Fibroblast of gingiva (primary cell): ENCODE measurements at regions not wholly inside any gene's neighbourhood (a gene's known extent, or its start where the extent isn't known, plus 50 kb on each side); places are given as distances from the start of the nearest gene placed in this dataset.

Experiments used
- DNase-seq: peaks from one replicate; pipeline ENCODE4 v3.0.0-alpha.2; 2011; ENCODE audit warnings: low read depth

DNA sequence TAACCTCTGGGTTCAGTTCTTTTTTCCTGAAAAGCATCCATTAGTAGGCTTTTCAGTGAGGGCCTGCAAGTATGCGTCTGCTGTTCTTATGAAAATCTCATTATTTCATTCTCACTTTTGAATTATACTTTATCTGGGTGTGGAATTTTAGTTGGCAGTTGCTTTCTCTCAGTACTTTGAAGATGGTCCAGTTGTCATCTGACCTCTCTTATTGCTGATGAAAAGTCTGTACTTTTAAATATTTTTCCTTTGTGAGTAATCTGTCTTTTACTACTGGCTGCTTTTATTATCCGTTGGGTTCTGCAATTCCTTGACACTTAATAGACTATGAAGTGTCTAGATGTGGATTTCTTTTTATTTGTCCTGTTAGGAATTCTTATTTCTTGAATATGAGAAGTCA, 307.8 kb downstream of the CYP26B1 start:
- DNase-seq, result no peak

- DNase-seq, result no peak
Measured at GRCh38 chr2:71834796-71835195, 312.9 kb downstream of the CYP26B1 start.

DNA sequence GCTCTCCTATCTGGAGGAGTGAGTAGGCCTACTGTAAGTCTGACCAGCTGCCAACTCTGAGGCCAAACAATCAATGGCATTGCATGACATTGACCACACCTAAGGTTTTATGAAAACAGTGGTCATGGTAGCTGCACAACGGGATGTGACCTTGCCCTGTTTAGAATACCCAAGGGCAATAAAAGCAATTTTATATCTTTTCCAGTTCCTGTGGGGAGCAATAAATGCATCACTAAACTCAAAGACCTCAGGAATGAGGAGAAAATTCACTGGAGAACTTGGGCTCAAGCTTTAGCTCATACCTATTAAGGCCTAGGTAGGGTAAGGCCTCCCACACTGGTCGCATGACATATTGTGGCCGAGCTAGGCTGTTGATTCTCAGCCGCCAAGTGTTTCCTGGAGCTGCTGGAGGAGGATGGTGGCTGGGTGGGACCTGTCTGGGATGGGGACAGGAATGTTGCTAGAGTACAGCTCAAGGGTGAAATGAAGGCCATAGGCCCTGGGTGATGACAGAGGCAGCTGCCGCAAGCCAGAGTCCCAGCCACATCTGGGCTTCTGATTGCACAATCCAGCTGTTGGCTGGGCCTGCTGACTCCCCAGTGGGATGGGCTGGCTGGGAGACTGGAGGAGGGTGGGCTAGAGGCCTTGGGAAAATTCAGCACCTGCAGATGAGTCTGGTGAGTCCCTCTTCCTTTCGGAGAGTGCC, 313.7 kb downstream of the CYP26B1 start:
- no peak for DNase-seq

DNA sequence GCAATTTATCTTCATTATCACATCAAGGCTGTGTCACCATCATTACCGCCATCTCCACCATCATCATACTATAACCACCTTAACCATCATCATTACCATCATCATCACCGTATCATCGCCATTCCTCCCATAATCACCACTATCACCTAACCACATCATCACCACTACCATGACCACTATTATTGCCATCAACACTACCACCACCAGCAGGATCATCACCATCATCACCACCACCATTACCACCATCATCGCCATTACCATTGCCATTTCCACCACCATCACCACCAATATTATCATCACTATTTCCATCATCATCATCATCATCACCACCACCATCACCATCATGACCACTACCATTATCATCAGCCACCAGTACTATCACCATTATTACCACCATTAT, 314.4 kb downstream of the CYP26B1 start:
- DNase-seq, result no peak

DNA sequence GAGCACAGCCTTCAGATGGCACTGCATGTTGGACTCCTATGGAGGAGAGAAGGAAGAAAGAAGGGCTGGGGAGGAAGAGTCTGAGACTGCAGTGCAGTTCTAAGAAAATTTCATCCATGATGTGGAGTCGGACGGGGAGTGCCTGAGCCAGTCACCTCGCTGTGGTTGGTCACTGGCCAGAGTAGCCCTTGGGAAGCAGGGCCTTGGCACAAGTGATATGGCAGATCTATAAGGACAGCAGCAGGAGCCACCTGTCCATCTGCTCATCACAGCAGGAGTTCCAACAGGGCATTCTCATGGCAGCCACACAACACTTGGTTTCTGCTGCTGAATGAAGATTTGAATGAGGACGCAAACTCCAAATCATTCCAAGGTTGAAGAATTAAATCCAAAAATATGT, 314.8 kb downstream of the CYP26B1 start:
- no peak for DNase-seq

DNA sequence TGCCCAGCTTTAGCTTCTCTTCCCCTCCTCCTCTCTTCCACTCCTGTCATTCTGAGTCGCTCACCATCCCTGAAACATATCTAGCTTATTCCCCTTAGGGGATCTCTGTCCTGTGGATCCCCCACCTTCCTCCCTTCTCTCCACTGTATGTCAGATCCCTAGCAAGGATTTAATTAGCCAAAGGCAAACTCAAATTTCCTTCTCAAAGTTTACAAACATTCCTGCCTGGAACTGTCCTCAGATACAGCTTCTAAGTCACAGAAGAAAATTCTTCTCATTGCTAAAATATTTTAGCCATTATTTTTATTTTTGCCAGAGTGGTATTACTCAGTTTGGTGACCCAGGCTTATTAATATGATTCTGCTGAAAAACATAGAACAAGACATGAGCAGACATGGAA, 315.3 kb downstream of the CYP26B1 start:
- no peak for DNase-seq

DNA sequence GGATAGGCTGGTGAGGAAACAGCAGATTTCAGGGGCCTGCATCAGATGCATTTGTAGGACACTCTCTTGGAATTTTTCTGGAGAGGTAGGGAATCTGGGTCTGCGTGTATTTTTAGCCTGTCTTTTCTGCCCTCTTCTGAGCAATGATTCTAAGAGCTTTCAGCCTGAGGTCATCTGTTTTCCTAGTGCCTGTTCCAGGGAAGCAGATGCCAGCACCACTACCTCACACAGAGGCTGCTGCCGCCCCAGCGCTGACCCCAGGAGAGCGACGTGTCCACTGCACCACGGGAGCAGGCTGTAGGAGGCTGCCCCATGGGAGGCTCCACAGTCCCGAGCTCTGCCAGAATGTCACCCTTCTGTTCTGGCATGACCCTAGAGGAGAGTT, 316.5 kb downstream of the CYP26B1 start:
- peak; percentile 68 for DNase-seq

GRCh38 chr2:71830497-71831192, 317.0 kb downstream of the CYP26B1 start:
- no peak for DNase-seq

DNA sequence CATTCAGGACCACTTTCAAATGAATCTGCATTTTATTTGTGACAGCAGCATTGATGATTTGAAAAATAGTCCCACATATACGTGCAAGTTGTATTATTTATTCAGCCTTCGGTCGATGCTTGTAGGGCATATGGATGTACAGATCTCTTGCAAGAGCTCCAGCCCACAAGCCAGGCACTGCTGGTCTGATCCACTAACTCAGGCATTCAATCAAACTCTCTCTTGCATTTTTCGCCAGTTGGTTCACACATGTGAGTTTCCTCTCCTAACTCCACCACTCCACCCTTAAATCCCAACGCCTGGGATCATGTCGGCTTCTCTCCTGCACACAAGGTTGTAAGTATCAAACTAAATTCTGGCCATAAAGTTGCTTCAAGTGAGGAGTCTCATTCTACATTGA, 318.7 kb downstream of the CYP26B1 start:
- DNase-seq, result no peak

DNA sequence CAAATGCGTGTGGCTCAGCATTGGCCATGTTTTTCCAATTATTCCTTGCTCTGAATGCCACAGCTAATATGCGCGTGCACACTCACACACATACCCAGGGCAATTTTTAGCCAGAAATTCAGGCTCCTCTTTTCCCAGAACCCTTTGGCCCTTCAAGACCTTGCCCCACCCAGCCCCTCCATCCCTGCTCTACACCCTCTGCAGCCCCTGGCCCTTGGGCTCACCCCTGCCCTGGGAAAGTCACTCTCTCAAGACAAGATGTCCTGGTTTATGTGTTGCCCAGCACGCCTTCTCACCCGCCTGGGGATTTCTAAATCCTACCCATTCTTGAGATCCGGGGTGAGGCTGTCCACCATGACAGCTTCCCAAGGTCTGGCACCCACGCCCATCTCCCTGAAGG, 319.7 kb downstream of the CYP26B1 start:
- DNase-seq, result no peak

DNA sequence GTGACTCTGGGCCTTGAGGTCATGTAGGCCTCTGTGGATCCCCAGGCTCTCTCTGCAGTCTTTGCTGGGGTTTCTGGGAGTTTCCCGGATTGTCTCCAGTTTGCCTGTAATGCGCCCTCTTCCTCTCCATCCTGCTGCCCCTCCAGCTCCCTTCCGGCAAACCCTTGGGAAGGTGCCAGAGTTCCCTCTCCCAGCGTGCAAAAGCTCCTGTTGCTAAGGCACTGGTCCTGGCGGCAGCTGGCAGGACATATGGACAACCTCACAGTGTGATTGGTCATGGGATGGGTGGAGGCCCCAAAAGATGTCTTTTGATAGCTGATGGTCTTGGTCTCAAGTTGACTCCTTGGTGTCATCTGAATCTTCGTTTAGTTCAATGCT, 320.1 kb downstream of the CYP26B1 start:
- DNase-seq, result no peak

DNA sequence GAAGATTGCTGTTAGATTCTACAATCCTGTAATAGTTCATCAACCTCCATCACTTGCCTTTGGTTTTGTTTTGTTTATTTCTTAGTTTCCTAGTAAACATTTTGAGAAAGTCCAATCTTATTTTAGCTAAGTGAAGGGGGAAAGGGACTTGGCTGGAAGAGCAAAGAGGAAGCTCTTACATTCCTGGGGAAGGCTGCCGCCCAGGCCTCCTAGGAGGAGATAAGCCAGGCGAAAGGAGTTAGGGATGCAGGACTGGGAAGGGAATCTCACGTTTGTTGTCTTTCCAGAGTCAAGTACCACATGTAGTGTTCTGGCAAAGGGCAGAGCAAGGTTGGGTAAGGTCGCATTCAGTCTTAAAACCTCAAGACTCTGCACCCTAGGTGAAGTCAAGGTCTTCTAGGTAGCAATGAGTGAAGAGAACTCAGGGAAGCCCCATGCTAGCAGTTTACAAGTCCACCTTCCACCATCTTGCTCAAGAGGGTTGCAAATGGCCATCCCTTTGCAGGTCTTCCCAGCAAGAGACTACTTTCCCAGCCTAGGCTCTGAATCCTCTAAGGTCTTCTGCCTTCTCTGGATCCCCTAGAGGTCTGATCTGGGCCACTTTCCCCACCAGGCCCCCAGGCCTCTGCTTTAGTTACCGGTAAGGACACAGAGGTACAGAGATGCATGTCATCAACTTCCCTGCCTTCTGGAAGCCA, 320.7 kb downstream of the CYP26B1 start:
- no peak for DNase-seq

- DNase-seq, result no peak
Measured at GRCh38 chr2:71826299-71826698, 321.4 kb downstream of the CYP26B1 start.

DNA sequence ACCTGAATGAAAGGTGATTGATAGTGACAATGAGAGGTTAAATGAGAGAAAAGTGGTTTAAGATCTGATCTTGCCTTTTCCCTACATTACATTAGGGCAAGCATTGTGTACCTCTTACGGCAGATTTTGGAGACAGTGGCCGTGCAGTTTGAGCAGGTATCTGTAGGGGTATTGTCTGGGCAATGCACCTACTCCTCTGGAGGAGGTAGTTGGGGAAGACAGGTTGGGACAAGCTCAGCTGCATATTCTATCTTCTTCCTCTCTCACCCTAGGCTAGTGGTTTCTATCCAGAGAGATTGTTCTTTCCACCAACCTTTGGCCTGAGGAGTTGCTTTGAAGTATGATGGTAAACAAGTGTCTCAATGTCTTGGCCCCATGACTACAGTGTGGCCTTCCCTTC, 323.2 kb downstream of the CYP26B1 start:
- DNase-seq, result no peak

- DNase-seq, result no peak
Measured at GRCh38 chr2:71823526-71823925, 324.1 kb downstream of the CYP26B1 start.

- DNase-seq, result no peak
Measured at GRCh38 chr2:71822463-71822862, 325.2 kb downstream of the CYP26B1 start.

DNA sequence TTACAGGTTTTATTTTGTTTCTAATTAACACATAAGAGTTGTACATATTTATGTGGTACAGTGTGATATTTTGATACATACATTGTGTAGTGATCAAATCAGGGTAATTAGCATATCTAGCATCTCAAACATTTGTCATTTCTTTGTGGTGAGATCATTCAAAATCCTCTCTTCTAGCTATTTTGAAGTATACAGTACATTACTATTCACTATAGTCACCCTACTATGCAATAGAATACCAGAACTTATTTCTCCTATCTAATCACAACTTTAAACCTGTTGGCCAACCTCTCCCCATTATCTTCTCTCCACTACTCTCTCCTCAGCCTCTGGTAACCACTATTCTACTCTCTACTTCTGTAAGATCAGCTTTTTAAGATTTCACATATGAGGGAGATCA, 325.8 kb downstream of the CYP26B1 start:
- no peak for DNase-seq

GRCh38 chr2:71816815-71817214, 330.8 kb downstream of the CYP26B1 start:
- DNase-seq, result no peak

DNA sequence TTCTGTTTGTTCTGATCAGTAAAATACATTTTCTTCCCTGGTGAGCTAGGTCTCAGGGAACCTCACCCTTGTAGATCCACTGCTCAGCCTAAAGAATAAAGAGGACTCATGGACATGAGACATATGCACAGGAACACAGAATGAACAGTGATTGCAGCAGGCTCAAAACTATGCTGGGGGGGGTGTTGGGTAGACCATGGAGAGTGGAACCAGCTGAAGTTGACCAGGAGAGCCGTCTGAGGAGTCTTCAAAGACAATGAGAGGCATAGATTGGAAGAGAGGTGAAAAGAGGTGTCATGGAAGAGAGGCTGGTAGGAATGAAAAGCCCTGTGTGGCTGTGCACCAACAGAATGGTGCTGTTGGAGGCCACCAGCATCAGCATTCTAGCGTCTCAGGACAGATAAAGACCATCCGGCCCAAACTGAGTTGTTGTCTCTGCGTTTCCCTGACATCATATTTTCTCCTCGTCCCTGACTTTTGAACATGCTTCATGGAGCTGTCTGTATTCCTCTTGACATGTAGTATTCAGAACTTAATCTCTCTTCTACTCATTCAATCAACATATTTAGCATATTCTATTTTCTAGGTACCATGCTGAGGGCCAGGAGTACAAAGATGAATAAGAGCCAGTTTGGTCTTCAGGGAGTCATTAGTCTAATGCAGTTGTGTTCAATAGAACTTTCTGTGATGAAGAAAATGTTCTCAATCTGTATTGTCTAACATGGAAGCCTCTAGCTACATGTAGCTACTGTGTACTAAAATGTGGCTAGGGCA, 331.8 kb downstream of the CYP26B1 start:
- DNase-seq, result no peak

- no peak for DNase-seq
Measured at GRCh38 chr2:71814885-71815284, 332.8 kb downstream of the CYP26B1 start.

GRCh38 chr2:71813807-71814470, 333.7 kb downstream of the CYP26B1 start:
- DNase-seq, result no peak

GRCh38 chr2:71813315-71813714, 334.3 kb downstream of the CYP26B1 start:
- DNase-seq, result no peak
